GM18508 (cell line): ENCODE measurements at regions not wholly inside any gene's neighbourhood (a gene's known extent, or its start where the extent isn't known, plus 50 kb on each side); places are given as distances from the start of the nearest gene placed in this dataset.

ENCODE experiments used
- ATAC-seq: cut with Tn5 transposase; IDR thresholded peaks from one replicate; pipeline ENCODE4 v1.9.1; 2021; ENCODE audit warnings: moderate number of reproducible peaks; ENCODE audit not compliant: insufficient read depth, unreplicated experiment

DNA sequence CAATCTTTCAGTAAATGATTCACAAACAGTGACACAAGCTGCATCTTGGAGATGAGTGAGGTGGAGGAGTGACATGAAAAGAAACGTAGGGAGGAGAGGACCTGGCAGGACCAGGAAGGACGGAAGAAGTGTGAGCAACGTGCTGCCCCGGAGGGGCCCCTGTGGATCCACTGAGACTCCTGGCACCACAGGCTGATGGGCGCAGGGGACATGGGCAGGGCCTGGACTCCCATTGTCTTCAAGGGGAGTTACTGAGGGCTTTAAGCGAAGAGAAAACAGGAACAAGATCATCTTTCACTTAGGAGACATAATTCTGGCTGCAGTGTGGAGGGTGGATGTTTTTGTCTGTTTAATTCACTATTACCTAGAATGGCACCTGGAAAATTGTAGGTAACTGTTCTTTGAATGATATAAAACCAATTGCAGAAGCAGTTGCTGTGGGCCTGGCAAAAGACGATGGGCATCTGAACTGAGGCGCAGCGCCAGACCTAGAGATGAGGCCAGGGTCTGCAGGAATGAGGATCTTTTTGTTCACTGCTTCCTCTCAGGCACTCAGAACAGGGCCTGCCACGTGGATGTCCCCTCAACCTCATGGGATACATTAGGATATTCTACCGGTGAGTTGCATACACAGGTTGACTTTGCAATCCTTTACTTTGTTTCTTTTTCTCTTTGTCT is 156.4 kb downstream of the TMEM18 start:
- ATAC-seq, result no peak

DNA sequence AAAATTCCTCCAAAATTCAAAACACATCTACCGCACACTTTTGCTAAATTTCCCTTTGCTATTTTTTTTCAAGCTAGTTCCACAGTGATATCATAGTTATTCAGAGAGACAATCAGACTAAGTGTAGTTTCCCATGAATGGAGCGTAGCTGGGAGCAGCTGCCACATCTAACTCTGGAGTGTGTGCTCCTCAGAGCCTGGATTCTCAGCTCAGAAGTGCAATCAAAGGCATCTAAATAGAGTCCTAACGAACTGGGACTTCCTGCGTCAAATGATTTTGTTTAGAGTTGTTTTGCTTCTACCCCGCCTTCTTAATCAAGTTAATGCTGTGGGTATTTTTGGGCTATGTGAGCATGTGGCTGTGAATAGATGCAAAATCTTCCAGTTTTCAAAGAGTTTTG is 160.3 kb downstream of the TMEM18 start:
- no peak for ATAC-seq

DNA sequence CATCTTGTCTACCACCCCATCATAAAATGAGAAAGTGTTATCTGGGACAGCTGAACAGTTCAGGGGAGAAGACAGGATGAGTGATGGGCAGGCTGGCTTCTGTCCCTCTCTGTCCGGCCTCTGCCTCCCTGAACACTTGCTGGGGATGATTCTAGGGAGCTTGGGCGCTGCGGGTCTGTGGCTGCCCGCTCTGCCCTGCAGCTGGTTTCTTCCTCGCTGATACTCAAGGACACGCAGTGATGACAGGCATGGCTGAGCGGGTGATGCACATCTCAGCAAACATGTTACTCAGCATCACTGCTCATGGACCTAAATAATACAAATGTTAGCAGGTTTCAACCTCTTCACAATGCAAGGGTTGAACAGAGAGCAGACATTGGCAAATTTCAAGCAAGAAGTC is 161.1 kb downstream of the TMEM18 start:
- no peak for ATAC-seq

DNA sequence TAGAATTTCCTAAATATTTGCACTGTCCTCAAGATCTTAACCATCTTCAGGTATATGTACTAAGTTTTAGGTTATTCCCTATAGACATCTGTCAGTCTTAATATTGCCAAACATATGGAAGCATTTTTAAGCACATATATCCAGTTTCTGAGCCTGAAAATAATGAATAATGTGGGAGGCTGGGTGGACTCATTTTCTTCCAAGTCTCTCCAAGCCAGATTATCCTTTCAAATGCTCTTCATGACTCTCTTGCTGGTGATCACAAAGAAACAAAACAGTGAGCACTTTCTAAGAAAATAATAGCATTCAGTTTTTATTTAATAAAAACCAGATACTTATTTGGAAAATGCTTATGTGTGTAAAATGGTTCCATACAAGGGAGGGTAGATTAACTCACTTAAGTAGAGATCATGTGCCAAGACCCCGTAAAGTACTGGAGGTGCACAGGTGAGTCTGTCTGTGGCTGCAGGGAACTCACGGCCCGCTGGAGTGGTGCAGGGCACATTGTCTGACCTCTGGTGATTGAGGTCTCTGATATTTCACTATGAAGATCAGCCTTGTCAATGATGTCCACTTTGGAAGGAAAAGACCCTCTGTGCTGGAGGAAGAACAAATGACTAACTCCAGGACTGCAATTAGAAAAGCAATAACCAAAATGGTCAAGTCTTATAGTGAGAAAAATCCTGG is 161.6 kb downstream of the TMEM18 start:
- ATAC-seq, result no peak

DNA sequence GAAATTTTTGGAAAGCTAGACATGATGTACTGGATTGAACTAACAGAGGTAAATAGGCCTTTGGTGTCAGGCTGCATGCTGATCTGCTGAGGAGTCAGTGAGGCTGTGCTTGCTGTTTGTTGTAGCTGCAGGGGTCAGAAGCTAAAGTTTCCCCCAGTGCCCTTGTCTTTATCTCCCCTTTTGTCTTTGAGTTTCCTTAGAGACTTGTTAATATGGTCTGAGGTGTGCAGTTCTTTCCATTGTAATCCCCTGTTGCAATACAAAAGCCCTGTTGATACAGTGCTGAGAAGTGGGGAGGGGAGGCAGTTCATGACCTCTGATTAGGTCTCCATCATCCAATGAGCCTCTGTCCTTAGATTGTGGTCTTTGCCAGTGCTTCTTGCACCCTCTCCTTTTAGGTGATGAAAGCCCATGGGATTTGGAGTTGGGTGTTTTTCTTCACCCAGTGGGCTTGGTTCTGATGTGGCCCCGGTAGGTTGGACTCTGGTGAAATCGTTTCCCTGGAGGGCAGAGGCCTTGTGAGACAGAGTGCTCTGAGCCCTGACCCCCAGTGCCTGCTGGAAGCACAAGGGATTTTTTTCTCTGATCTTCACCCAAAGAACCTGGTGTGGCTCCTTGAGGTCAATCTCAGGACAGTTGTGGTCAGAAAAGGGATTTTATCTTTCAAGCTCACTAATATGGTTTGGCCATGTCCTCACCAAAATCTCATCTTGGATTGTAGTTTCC is 163.1 kb downstream of the TMEM18 start:
- ATAC-seq, result no peak

DNA sequence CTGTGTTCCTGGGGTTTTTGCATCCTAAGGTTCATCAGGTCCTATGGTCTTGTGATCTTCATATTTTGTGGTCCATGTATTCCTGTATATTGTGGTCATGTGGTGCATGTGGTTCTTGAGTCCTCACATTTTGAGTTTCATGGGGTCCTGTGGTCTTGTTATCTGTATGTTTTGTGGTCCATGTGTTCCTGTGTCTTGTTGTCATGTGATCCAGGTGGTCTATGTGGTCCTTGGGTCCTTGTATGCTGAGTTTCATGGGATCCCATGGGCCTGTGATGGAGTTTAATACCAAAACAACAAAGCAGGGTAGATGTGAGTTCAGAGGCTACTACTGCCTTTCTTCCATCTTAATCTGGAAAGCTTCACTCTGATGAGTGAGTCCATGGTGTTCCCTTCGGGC is 166.4 kb downstream of the TMEM18 start:
- ATAC-seq, result no peak

DNA sequence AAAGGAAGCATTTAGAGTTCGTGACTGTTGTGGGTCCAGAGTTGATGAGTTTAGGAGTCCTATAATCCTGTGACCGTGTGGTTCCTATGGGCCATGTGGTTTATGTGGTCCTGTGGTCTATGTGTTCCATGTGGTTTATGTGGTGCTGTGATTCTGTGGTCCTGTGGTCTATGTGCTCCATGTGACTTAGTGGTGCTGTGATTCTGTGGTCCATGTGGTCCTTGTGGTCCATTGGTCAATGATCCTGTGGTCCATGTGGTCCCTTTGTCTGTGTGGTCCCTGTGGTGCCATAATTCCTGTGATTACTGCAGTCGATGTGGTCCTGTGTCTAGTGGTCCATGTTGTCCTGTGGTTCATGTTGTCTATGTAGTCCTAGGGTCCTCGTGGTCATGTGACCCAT is 167.3 kb downstream of the TMEM18 start:
- ATAC-seq, result no peak

GRCh38 chr2:508121-508520 is 169.1 kb downstream of the TMEM18 start:
- no peak for ATAC-seq

- ATAC-seq, result no peak
Observed at GRCh38 chr2:506866-507265, 170.3 kb downstream of the TMEM18 start.

GRCh38 chr2:506451-506850 is 170.8 kb downstream of the TMEM18 start:
- no peak for ATAC-seq

- no peak for ATAC-seq
Observed at GRCh38 chr2:505941-506340, 171.3 kb downstream of the TMEM18 start.

GRCh38 chr2:503288-503999 is 173.8 kb downstream of the TMEM18 start:
- ATAC-seq, result no peak

DNA sequence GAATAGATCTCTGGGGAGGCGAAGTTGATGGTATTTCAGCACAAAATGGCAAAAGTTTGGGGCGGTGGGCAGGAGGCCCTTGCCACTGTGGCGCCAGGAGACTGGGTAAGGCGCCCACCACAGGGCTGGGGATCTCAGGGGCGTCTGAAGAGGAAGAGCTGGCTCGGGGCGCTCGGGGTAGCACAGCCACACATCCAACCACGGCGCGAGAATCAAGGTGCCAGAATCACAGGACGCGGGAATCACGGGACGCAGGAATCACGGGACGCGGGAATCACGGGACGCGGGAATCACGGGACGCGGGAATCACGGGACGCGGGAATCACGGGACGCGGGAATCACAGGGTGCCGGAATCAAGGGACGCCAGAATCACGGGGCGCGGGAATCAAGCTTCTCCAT is 174.4 kb downstream of the TMEM18 start:
- no peak for ATAC-seq

DNA sequence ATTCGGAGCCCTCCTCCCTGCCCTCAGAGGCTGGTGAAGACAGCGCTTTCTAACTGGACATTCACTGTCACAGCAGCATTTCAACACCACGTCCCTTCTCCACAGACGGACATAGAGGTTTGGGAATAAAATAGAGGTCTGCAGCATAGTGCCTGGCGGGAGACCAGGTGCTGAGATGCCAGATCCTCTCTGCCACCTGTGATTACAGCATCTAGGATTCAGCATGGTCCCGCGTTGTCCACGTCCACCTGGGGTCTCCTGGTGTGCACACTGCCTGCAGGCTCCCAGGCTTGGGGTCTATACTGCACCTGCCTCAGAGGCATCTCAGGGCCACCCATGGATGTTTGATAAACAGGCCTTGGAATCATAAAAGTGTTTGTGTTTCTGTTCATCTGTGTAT is 175.5 kb downstream of the TMEM18 start:
- no peak for ATAC-seq

DNA sequence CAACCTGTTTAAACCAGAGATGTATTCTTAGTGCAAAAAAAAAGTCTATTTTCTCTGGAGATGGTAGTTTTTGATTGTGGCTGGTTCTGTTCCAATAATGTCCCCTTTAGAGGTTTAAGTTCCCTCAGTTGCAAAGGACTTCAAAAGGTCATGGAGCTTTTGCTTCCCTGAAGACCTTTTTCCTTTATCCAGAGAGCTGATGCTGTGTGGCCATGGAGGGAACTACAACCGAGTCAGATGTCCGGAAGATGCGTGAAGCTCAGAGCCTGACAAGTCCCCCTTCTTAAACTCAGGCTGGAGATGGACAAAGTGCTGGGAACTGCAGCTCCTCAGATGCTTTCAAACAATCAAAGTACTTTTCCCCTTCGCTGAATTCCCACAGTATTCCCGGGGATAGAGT is 176.1 kb downstream of the TMEM18 start:
- no peak for ATAC-seq

- no peak for ATAC-seq
Observed at GRCh38 chr2:499726-500125, 177.5 kb downstream of the TMEM18 start.

- ATAC-seq, result no peak
Observed at GRCh38 chr2:498493-499178, 178.6 kb downstream of the TMEM18 start.

GRCh38 chr2:497770-498492 is 179.3 kb downstream of the TMEM18 start:
- ATAC-seq, result no peak

- ATAC-seq, result no peak
Observed at GRCh38 chr2:496729-497128, 180.5 kb downstream of the TMEM18 start.
